ENCODE measurements at regions not wholly inside any gene's neighbourhood (a gene's known extent, or its start where the extent isn't known, plus 50 kb on each side); places are given as distances from the start of the nearest gene placed in this dataset.

DNA sequence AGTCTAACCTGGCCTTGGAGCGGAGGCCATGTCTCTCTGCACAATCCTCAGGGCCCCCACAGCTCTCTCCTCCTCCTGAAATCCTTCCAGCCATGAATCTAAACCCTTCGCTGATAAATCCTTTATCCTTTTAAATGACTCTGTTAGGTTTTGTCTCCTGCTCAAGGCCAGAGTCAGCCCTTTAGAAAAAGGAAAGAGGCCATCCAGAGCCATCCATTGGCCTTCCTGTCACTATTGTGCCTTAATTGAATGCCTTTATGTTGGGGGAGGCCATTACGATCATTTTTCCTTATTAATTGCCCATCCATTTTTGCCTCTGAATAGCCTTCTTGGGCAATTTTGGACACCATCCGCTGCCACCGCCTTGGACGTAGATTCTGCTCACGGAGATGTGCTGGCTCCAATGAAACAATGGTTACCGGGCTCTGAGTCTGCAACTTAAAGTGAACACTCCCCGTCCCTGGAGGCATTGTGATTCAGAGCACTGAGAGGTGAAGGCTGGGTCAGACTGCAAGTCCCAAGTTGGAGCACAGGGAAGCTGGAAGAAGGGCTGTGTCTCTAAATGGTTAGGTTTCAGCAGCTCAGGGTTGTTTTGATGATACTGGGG, 213.0 kb upstream of the E2F8 start:
- 85 to 88% methylated on average over 9 of the region's 9 CpGs for WGBS, 2 donors
- DNase-seq (peak in 1 of 4 donors; percentile 5), ATAC-seq (no peak)
- no peaks in the 10 kb centered on the region for H3K4me1 ChIP-seq
- H3K27ac ChIP-seq = no peak overlapping the region
- intact Hi-C loops (cut with DNase I) = no loop called here
- no peaks in the 10 kb centered on the region for H3K27me3 ChIP-seq
- H3K9me3 ChIP-seq = no peaks in the 10 kb centered on the region
- H3K36me3 ChIP-seq (replicated peaks in 1 of 2; ENCODE audit: insufficient read depth in 1 of 2, low read depth in 2 of 2) = no peaks in the 10 kb centered on the region
- no peak for TF ChIP-seq POLR2A (IDR thresholded peaks at IDR 0.05)
- TF ChIP-seq, protein P1, sequence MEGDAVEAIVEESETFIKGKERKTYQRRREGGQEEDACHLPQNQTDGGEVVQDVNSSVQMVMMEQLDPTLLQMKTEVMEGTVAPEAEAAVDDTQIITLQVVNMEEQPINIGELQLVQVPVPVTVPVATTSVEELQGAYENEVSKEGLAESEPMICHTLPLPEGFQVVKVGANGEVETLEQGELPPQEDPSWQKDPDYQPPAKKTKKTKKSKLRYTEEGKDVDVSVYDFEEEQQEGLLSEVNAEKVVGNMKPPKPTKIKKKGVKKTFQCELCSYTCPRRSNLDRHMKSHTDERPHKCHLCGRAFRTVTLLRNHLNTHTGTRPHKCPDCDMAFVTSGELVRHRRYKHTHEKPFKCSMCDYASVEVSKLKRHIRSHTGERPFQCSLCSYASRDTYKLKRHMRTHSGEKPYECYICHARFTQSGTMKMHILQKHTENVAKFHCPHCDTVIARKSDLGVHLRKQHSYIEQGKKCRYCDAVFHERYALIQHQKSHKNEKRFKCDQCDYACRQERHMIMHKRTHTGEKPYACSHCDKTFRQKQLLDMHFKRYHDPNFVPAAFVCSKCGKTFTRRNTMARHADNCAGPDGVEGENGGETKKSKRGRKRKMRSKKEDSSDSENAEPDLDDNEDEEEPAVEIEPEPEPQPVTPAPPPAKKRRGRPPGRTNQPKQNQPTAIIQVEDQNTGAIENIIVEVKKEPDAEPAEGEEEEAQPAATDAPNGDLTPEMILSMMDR (IDR thresholded peaks at IDR 0.05) = no peak
- no peak overlapping the region for H3K4me3 ChIP-seq

DNA sequence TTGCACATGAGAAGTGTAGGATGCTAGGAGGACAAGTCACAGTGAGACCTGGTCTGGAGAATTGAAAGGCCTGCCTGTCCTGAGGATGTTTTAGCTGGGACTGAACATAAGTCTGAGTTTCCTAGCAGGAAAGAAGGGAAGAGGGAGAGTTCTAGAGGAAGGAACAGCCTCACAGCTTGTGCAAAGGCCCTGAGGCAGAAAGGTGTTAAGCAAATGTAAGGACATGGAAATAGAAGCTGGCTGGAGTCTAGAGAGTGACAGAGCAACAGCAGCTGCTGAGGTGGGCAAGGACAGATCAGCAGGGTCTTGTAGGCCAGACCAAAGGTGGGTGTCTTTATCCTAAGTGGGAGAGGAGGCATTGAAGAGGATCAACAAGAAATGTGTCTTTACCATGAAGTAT, 210.9 kb upstream of the E2F8 start:
- ATAC-seq (no peak), DNase-seq (no peak)
- intact Hi-C loops (cut with DNase I) = no loop called here
- Histone ChIP-seq H3K27me3 (no peaks in the 10 kb centered on the region), H3K4me1 (no peaks in the 10 kb centered on the region), H3K27ac (no peak overlapping the region), H3K4me3 (no peak overlapping the region), H3K36me3 (replicated peaks in 1 of 2; ENCODE audit: insufficient read depth in 1 of 2, low read depth in 2 of 2) (no peaks in the 10 kb centered on the region), H3K9me3 (no peaks in the 10 kb centered on the region)
- TF ChIP-seq POLR2A (IDR thresholded peaks at IDR 0.05) = no peak
- TF ChIP-seq, protein P1 (IDR thresholded peaks at IDR 0.05) = no peak

DNA sequence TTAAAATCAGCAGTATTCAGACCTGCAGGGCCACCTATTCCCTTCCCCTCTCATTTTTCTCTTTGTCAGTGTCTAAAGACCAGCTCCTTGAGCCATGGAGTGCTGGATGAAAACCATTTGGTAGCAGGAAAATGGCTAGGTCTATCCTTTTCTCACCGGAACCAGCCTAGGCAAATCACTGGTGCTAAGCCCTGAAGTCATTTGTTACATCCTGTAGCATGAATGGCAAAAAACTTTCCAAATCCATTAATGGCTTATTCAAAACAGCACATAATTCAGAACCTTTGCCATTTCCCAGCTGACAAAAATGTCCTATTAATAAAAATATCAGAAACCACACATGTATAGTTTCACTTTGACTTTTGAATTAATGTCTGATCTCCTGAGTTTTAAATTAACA, 209.5 kb upstream of the E2F8 start:
- TF ChIP-seq, protein P1 (IDR thresholded peaks at IDR 0.05) = no peak
- no peak for TF ChIP-seq POLR2A (IDR thresholded peaks at IDR 0.05)
- Histone ChIP-seq H3K4me3 (no peak overlapping the region), H3K4me1 (no peaks in the 10 kb centered on the region), H3K9me3 (no peaks in the 10 kb centered on the region), H3K27ac (no peak overlapping the region), H3K36me3 (replicated peaks in 1 of 2; ENCODE audit: insufficient read depth in 1 of 2, low read depth in 2 of 2) (no peaks in the 10 kb centered on the region), H3K27me3 (no peaks in the 10 kb centered on the region)
- WGBS, 2 donors = 90 to 95% methylated on average over 1 of the region's 1 CpG
- DNase-seq (no peak), ATAC-seq (no peak)
- intact Hi-C loops (cut with DNase I) = no loop called here

DNA sequence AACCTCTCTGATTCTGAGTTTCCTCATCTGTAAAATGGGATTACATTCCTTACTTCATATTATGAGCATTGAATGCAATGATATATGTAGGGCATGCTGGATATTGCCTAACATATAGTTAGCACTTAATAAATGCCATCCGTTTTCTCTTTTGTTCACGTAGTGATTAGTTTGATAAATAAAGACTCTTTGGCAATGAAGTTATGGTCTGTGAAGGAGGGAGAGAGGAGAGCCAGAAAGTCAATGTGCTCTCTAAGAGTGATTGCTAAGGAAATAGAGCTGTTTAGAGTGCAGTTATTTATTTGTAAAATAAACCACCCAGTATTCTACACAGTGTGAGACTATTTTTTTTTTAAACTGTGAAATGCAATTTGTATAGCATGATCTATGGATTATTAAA, 207.9 kb upstream of the E2F8 start:
- DNase-seq = no peak
- Histone ChIP-seq H3K4me3 (no peak overlapping the region), H3K9me3 (no peaks in the 10 kb centered on the region), H3K27ac (no peak overlapping the region), H3K27me3 (no peaks in the 10 kb centered on the region), H3K4me1 (no peaks in the 10 kb centered on the region), H3K36me3 (replicated peaks in 1 of 2; ENCODE audit: insufficient read depth in 1 of 2, low read depth in 2 of 2) (no peaks in the 10 kb centered on the region)
- 57 to 61% methylated on average over 2 of the region's 2 CpGs for WGBS, 2 donors
- TF ChIP-seq, protein P1 (IDR thresholded peaks at IDR 0.05) = no peak
- TF ChIP-seq POLR2A (IDR thresholded peaks at IDR 0.05) = no peak
- no peak for ATAC-seq
- intact Hi-C loops (cut with DNase I) = no loop called here

DNA sequence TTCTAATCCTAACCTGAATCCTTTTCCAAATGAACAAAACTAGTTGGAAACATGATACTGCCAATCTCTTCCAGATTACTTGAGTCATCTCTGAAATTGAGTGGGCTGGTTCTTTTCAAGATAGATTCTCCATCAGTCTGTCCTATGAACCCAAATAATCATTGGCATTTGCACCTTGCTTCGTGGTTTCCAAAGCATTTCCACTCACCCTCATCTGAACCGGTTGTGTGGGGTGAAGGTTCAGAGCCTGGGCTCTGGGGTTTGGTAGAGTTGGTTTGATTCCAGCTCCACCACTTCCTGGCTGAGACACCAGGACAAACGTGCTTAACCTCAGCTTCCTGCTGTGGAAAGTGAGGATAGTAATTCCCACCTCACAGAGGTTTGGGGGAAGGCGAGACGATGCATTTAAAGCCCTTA, 206.4 kb upstream of the E2F8 start:
- ATAC-seq = no peak
- TF ChIP-seq, protein P1 (IDR thresholded peaks at IDR 0.05) = no peak
- H3K27ac ChIP-seq = no peak overlapping the region
- peaks cover 5% of the 10 kb centered on the region for H3K4me1 ChIP-seq
- no peak for DNase-seq
- no peaks in the 10 kb centered on the region for H3K27me3 ChIP-seq
- H3K36me3 ChIP-seq (replicated peaks in 1 of 2; ENCODE audit: insufficient read depth in 1 of 2, low read depth in 2 of 2) = no peaks in the 10 kb centered on the region
- no peak overlapping the region for H3K4me3 ChIP-seq
- WGBS, 2 donors = 56 to 80% methylated on average over 5 of the region's 5 CpGs
- H3K9me3 ChIP-seq = no peaks in the 10 kb centered on the region
- intact Hi-C loops (cut with DNase I) = no loop called here
